Parathyroid adenoma (tissue), 2 donors: ENCODE measurements at regions not wholly inside any gene's neighbourhood (a gene's known extent, or its start where the extent isn't known, plus 50 kb on each side); places are given as distances from the start of the nearest gene placed in this dataset.

Experiments used
- H2AFZ ChIP-seq: fragments of 300-600 bp; sonication (generic); one replicate; pipeline ENCODE4 v1.7.0; 2017; ENCODE audit warnings: antibody characterized with exemption, mild to moderate bottlenecking
- H3K27ac ChIP-seq: fragments of 300-600 bp; sonication (generic); one replicate; pipeline ENCODE4 v1.7.0; 2017
- H3K27me3 ChIP-seq: fragments of 300-600 bp; sonication (generic); one replicate; pipeline ENCODE4 v1.7.0; 2017; ENCODE audit warnings: low read length; ENCODE audit not compliant: control insufficient read depth, insufficient read depth
- H3K36me3 ChIP-seq: fragments of 300-600 bp; sonication (generic); one replicate; pipeline ENCODE4 v1.7.0; 2017; ENCODE audit warnings: low read length; ENCODE audit not compliant: control insufficient read depth, insufficient read depth
- H3K4me1 ChIP-seq: fragments of 300-600 bp; sonication (generic); one replicate; pipeline ENCODE4 v1.7.0; 2017; ENCODE audit warnings: control low read depth
- H3K4me2 ChIP-seq: fragments of 300-600 bp; sonication (generic); one replicate; pipeline ENCODE4 v1.7.0; 2017; ENCODE audit warnings: low read length
- H3K4me3 ChIP-seq: fragments of 300-600 bp; sonication (generic); one replicate; pipeline ENCODE4 v1.7.0; 2017; ENCODE audit warnings: low read depth, low read length
- H3K79me2 ChIP-seq: fragments of 300-600 bp; sonication (generic); one replicate; pipeline ENCODE4 v1.7.0; 2017; ENCODE audit warnings: control low read depth
- H3K9ac ChIP-seq: fragments of 300-600 bp; sonication (generic); one replicate; pipeline ENCODE4 v1.7.0; 2017; ENCODE audit warnings: mild to moderate bottlenecking
- H3K9me3 ChIP-seq: fragments of 300-600 bp; sonication (generic); one replicate; pipeline ENCODE4 v1.7.0; 2017; ENCODE audit warnings: low read length; ENCODE audit not compliant: control insufficient read depth
- CTCF ChIP-seq: fragments of 300-600 bp; sonication (generic); IDR thresholded peaks from one replicate; pipeline ENCODE4 v1.7.0; 2017; ENCODE audit warnings: antibody characterized with exemption, mild to moderate bottlenecking
- donor health status: primary hyperparathyroidism.

GRCh38 chr9:88741335-88741734, 206.4 kb downstream of the NXNL2 start:
- no peaks in the 10 kb centered on the region for H3K36me3 ChIP-seq
- no peak for TF ChIP-seq CTCF
- no peaks in the 10 kb centered on the region for H3K9me3 ChIP-seq
- H2AFZ ChIP-seq: no peak overlapping the region
- no peak overlapping the region for H3K4me3 ChIP-seq
- H3K4me2 ChIP-seq: no peak overlapping the region
- H3K27ac ChIP-seq: no peak overlapping the region
- H3K9ac ChIP-seq: no peak overlapping the region
- H3K4me1 ChIP-seq: peaks cover 3% of the 10 kb centered on the region
- H3K79me2 ChIP-seq: no peaks in the 10 kb centered on the region
- no peaks in the 10 kb centered on the region for H3K27me3 ChIP-seq

GRCh38 chr9:88742483-88742882, 207.5 kb downstream of the NXNL2 start:
- no peaks in the 10 kb centered on the region for H3K9me3 ChIP-seq
- no peak overlapping the region for H3K4me2 ChIP-seq
- no peak overlapping the region for H3K27ac ChIP-seq
- H3K36me3 ChIP-seq: no peaks in the 10 kb centered on the region
- H3K79me2 ChIP-seq: no peaks in the 10 kb centered on the region
- H3K4me3 ChIP-seq: no peak overlapping the region
- H3K9ac ChIP-seq: no peak overlapping the region
- no peak overlapping the region for H2AFZ ChIP-seq
- peaks cover 3% of the 10 kb centered on the region for H3K4me1 ChIP-seq
- TF ChIP-seq CTCF: no peak
- no peaks in the 10 kb centered on the region for H3K27me3 ChIP-seq

GRCh38 chr9:88742905-88743304, 207.9 kb downstream of the NXNL2 start:
- Histone ChIP-seq H3K36me3 (no peaks in the 10 kb centered on the region), H2AFZ (no peak overlapping the region), H3K4me3 (no peak overlapping the region), H3K4me2 (no peak overlapping the region), H3K27ac (no peak overlapping the region), H3K9ac (no peak overlapping the region), H3K27me3 (no peaks in the 10 kb centered on the region), H3K79me2 (no peaks in the 10 kb centered on the region), H3K4me1 (peaks cover 3% of the 10 kb centered on the region), H3K9me3 (no peaks in the 10 kb centered on the region)
- TF ChIP-seq CTCF: no peak

- Histone ChIP-seq H3K27me3 (no peaks in the 10 kb centered on the region), H3K27ac (no peak overlapping the region), H3K79me2 (no peaks in the 10 kb centered on the region), H3K4me3 (no peak overlapping the region), H3K9ac (no peak overlapping the region), H3K36me3 (no peaks in the 10 kb centered on the region), H3K9me3 (no peaks in the 10 kb centered on the region), H3K4me1 (no peaks in the 10 kb centered on the region), H3K4me2 (no peak overlapping the region), H2AFZ (no peak overlapping the region)
- no peak for TF ChIP-seq CTCF
Measured at GRCh38 chr9:88745276-88746001, 210.5 kb downstream of the NXNL2 start.
